Effector memory CD4-positive, alpha-beta T cell (primary cell): ENCODE measurements at regions not wholly inside any gene's neighbourhood (a gene's known extent, or its start where the extent isn't known, plus 50 kb on each side); places are given as distances from the start of the nearest gene placed in this dataset.

Source experiments
- DNase-seq, 3 donors: peaks; one replicate each; pipeline ENCODE4 v3.0.0-alpha.2; 2020
- H3K27ac ChIP-seq: 2 replicates; pipeline ENCODE4 v1.7.0; 2013; ENCODE audit warnings: mild to moderate bottlenecking, low read length, moderate library complexity; ENCODE audit not compliant: insufficient read depth, poor library complexity, severe bottlenecking
- H3K27me3 ChIP-seq: replicated peaks from 2 replicates; pipeline ENCODE4 v1.7.0; 2013; ENCODE audit warnings: mild to moderate bottlenecking, low read length; ENCODE audit not compliant: insufficient read depth, control insufficient read depth, poor library complexity, severe bottlenecking
- H3K36me3 ChIP-seq: 2 replicates; pipeline ENCODE4 v1.7.0; 2013; ENCODE audit warnings: mild to moderate bottlenecking, low read length, moderate library complexity; ENCODE audit not compliant: control insufficient read depth, insufficient read depth
- H3K4me1 ChIP-seq: 2 replicates; pipeline ENCODE4 v1.7.0; 2013; ENCODE audit warnings: low read length, mild to moderate bottlenecking; ENCODE audit not compliant: control insufficient read depth, insufficient read depth, poor library complexity, severe bottlenecking
- H3K4me3 ChIP-seq: 2 replicates; pipeline ENCODE4 v1.7.0; 2013; ENCODE audit warnings: low read length, low read depth, mild to moderate bottlenecking; ENCODE audit not compliant: insufficient read depth, poor library complexity, severe bottlenecking
- H3K9me3 ChIP-seq: 2 replicates; pipeline ENCODE4 v1.7.0; 2013; ENCODE audit warnings: mild to moderate bottlenecking, low read length, moderate library complexity; ENCODE audit not compliant: control insufficient read depth

- H3K27me3 ChIP-seq: no peaks in the 10 kb centered on the region
- no peaks in the 10 kb centered on the region for H3K4me1 ChIP-seq
- H3K9me3 ChIP-seq: no peaks in the 10 kb centered on the region
- DNase-seq: no peak
- no peak overlapping the region for H3K4me3 ChIP-seq
- H3K36me3 ChIP-seq: no peaks in the 10 kb centered on the region
- H3K27ac ChIP-seq: no peak overlapping the region
Observed at GRCh38 chr7:136702913-136703312, 165.5 kb upstream of the CHRM2 start.

DNA sequence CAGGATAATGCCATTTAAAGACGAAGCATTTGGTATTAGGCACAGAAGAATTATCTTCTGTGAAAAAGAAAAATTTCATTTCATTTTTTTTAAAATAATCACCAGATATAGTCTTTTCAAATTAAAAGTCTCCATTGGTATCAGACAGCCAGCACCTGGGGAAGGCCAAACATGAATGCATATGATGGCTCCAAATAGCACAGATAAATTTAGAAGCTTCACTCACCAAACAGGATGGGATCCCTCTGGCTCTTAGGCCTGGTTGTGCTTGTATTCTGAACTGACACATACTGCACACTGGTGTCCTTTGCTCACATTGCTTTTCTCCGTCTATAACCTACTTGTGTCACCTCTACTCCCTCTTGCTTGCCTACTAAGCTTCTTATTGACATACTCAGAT is 169.5 kb upstream of the CHRM2 start:
- H3K4me3 ChIP-seq: no peak overlapping the region

DNA sequence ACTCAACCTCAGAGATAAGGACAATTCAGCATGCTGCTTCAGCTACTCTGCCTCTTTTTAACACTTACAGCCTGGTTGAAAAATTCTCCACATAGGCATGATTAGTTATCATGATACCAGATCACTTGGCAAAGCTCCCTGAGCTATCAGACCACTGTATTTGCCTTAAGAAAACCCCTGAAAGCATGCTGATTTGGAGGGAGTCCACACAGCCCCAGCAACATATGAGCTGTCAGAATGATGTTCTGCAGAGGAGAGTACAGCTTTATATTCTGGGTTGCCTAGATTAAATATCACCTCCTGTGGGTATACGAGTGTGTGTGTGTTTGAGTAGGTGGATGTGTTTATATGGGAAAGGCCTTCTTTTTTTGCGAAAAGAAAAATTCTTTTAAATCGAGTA is 170.2 kb upstream of the CHRM2 start:
- Histone ChIP-seq H3K4me1 (no peaks in the 10 kb centered on the region), H3K36me3 (no peaks in the 10 kb centered on the region), H3K27ac (no peak overlapping the region), H3K4me3 (no peak overlapping the region), H3K9me3 (no peaks in the 10 kb centered on the region), H3K27me3 (no peaks in the 10 kb centered on the region)
- DNase-seq: no peak

More for the DNA sequence above, 169.5 kb upstream of the CHRM2 start:
- no peak for DNase-seq
- H3K4me1 ChIP-seq: no peaks in the 10 kb centered on the region
- no peaks in the 10 kb centered on the region for H3K27me3 ChIP-seq
- no peak overlapping the region for H3K27ac ChIP-seq
- no peaks in the 10 kb centered on the region for H3K9me3 ChIP-seq
- H3K36me3 ChIP-seq: no peaks in the 10 kb centered on the region

DNA sequence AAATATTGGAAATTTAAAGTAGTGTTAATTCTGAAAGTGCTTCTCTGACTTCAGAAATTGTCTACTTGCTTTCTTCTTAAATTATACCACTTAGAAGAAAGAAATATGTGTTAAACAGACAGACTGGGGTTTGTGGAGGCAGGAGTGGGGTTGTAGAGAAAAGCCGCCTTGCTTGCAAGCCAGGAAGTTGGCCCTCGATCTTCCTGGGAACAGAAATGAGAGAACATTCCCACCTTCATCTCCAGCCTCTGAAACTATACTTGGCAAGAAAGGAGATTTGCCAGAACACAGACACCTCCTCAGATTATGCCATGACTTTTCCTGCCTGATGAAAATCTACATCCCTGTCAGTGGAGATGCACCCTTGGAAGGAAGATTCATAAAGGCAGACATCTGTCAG is 171.2 kb upstream of the CHRM2 start:
- H3K27ac ChIP-seq: no peak overlapping the region
- no peaks in the 10 kb centered on the region for H3K4me1 ChIP-seq
- no peak overlapping the region for H3K4me3 ChIP-seq
- no peaks in the 10 kb centered on the region for H3K27me3 ChIP-seq
- no peaks in the 10 kb centered on the region for H3K36me3 ChIP-seq
- no peak for DNase-seq
- H3K9me3 ChIP-seq: no peaks in the 10 kb centered on the region

DNA sequence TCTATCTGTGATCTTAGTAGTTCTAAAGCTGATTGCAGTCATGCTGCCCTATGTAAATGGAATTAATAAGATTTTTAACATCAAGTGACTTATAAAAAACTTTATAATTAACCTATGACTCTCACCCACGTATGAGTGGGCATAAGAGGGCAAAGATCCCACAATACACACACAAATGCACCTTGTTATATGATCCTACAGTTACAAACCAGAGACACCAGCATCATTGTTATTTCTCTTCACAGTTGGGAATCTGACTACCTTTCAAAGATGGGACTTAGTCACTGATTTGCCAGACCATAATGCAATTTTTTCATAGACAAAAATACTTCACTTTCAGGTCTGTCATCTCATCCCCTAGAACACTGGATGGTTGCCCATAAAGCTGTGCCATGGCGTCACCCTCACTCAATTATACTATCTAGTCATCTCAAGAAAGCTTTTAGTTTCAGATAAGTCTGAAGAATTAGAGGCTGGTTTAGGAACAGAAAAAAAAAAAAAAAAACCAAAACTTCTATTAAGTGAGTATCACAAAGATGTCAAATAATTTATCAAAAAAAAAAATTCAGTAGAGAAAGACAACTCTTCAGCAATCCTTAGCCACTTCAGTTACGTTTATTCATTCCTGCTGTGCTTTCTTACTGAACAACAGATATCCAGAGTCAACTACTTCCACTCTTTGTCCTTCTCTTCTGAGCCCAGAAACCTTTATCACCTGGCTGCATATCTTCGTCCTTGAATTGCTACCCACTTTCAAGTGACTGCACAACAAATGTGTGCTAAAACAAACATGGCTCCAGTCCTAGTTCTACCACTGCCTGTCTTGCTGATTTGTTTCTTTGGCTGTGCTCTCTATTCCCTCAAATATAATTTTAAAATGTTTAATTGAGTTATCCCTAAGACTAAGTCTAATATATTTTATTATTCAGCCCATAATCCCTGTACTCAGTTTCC is 175.0 kb upstream of the CHRM2 start:
- DNase-seq: no peak
- H3K36me3 ChIP-seq: no peaks in the 10 kb centered on the region
- H3K4me3 ChIP-seq: no peak overlapping the region
- H3K9me3 ChIP-seq: no peaks in the 10 kb centered on the region
- H3K27ac ChIP-seq: no peak overlapping the region
- no peaks in the 10 kb centered on the region for H3K4me1 ChIP-seq
- no peaks in the 10 kb centered on the region for H3K27me3 ChIP-seq

DNA sequence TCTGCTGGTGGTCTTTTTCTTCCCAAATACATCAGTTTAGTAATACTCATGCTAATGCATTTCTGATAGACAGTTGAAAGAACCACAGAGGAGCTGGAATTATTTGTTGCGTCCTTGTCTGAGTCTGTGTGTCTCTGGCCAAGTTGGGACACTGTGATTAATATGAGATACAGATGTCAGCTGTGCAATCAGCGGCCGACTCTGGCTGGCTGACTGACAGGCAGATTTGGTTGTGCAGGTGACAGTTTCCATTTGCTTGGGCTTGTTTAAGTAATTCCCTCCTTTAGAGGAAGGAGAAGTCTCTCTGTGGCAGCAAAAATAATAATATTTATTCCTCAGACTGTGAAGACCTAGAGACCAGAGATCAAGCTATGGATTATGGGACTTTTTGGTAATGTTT is 176.2 kb upstream of the CHRM2 start:
- no peaks in the 10 kb centered on the region for H3K27me3 ChIP-seq
- H3K36me3 ChIP-seq: no peaks in the 10 kb centered on the region
- H3K27ac ChIP-seq: no peak overlapping the region
- H3K9me3 ChIP-seq: no peaks in the 10 kb centered on the region
- no peaks in the 10 kb centered on the region for H3K4me1 ChIP-seq
- no peak for DNase-seq
- H3K4me3 ChIP-seq: no peak overlapping the region

- no peak for DNase-seq
- H3K27me3 ChIP-seq: no peaks in the 10 kb centered on the region
- H3K4me3 ChIP-seq: no peak overlapping the region
- H3K4me1 ChIP-seq: no peaks in the 10 kb centered on the region
- H3K36me3 ChIP-seq: no peaks in the 10 kb centered on the region
- H3K27ac ChIP-seq: no peak overlapping the region
- H3K9me3 ChIP-seq: no peaks in the 10 kb centered on the region
Observed at GRCh38 chr7:136688601-136689000, 179.9 kb upstream of the CHRM2 start.

GRCh38 chr7:136687693-136688322 is 180.6 kb upstream of the CHRM2 start:
- no peaks in the 10 kb centered on the region for H3K27me3 ChIP-seq
- no peaks in the 10 kb centered on the region for H3K4me1 ChIP-seq
- no peak for DNase-seq
- no peak overlapping the region for H3K4me3 ChIP-seq
- H3K36me3 ChIP-seq: no peaks in the 10 kb centered on the region
- H3K9me3 ChIP-seq: no peaks in the 10 kb centered on the region
- no peak overlapping the region for H3K27ac ChIP-seq

- Histone ChIP-seq H3K9me3 (no peaks in the 10 kb centered on the region), H3K27ac (no peak overlapping the region), H3K4me1 (no peaks in the 10 kb centered on the region), H3K36me3 (no peaks in the 10 kb centered on the region), H3K27me3 (no peaks in the 10 kb centered on the region), H3K4me3 (no peak overlapping the region)
- DNase-seq: no peak
Observed at GRCh38 chr7:136685501-136686173, 182.8 kb upstream of the CHRM2 start.
